ENCODE measurements at regions not wholly inside any gene's neighbourhood (a gene's known extent, or its start where the extent isn't known, plus 50 kb on each side); places are given as distances from the start of the nearest gene placed in this dataset.
"Not testable (repeated sequence)": the region's sequence is repeated elsewhere in the genome, so short reads cannot be mapped to it uniquely, and the experiment has no call there.

GRCh38 chr16:66204756-66205155 lies 161.7 kb upstream of the CDH5 start:
- DNase-seq = no peak

GRCh38 chr16:66203476-66203875 lies 163.0 kb upstream of the CDH5 start:
- DNase-seq = no peak

DNA sequence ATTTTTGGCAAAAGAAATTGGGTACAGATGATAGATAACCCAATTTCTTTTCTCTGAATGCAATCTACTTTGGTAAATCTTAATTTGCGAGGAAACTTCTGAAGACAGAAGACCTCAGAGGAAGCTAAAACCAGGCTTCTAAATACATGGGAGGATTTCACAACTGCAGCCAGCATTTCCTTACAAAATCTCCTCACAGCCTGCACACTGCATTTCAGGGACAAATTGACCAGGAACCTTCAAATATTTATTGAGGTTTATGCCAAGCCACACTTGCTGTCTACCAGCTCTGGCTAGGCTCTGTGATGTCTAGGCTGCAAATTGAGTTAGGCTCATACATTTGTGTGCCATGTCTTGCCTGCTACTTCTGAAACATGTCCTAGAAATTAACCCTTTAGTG lies 167.3 kb upstream of the CDH5 start:
- no peak for DNase-seq

DNA sequence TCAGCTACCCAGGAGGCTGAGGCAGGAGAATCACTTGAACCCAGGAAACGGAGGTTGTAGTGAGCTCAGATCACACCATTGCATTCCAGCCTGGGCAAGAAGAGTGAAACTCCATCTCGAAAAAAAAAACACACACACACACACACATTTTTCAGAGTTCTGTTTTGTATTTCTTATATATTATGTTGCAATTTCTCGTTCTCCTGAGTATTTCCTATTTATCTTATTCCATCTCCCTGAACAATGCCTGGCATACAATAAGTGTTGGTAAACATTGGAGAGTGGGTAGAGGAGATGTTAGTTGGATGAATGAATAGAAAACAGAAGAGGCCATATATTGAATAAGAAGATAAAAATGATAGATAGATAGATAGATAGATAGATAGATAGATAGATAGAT lies 167.8 kb upstream of the CDH5 start:
- no peak for DNase-seq

DNA sequence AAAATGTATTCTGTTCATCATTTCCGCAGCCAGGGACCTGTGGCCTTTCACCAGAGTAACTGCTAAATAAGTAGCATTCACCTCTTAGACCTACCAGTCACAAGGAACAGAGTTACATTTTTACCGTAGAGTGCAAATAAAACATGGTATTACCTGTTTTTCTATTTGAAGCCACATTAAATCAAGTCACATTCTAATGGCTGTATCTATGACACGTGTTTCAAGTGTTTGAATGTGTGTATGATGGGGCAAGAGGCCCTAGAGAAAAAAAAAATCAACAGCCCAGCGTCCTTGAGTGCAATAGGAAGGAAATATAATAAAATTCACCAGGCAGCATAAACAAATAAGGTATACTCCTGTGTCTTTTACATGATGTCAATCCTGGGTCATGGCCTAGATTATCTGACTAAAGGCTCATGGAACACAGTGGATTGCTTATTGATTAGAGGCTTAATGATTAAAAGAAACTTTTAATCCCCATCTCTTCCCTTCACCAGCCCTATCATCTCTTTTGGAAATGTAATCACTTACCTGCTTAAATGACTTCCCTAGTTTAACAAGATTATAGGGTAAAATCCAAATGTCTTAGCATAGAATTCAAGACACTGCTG lies 168.7 kb upstream of the CDH5 start:
- no peak for DNase-seq

GRCh38 chr16:66196770-66197169 lies 169.7 kb upstream of the CDH5 start:
- DNase-seq = no peak

GRCh38 chr16:66194866-66195265 lies 171.6 kb upstream of the CDH5 start:
- DNase-seq = no peak

DNA sequence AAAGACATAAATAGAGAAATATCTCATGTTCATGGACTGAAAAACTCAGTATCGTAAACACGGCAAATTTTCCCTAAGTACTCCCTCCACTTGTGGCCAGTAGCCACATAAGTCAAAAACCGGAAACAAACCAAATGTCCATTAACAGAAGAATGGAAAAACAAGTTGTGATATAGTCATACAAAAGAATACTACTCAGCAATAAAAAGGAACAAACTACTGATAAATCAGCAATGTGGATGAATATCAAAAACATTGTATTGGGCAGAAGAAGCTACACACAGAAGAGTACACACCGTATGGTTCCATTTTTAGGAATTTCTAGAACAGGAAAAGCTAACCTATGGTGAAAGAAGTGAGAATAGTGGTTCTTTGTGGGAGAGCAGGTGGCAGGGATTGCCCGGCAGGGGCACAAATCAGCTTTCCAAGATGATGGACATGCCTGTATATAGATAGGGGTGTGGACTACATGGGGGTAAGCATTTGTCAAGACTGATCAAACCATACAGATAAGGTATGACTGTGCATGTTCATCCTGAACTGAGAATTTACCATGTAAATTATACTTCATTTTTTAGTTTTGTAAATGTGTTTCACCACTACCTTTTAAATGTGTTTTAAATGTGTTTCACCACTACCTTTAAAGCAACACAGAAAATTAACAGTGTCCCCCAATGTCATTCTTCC lies 172.8 kb upstream of the CDH5 start:
- DNase-seq = no peak

GRCh38 chr16:66190411-66190810 lies 176.1 kb upstream of the CDH5 start:
- no peak for DNase-seq

DNA sequence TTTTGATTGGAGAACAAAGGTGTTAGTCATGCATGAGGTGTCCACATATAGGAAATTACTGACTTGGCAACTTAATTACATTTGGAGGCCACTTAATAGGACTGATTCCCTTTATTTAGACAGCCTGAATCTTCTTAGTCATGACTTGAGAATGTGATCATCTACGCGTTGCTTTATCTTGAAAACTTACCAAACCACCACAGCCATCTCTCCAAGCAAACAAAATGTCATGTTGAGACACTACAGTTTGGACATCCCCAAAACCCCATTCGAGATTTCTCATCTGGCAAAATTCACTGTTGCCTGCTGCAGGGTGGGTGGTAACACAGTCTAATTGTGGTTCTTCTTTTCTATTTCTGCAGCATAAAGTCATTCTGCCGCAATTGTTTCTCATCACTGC lies 176.5 kb upstream of the CDH5 start:
- no peak for DNase-seq

DNA sequence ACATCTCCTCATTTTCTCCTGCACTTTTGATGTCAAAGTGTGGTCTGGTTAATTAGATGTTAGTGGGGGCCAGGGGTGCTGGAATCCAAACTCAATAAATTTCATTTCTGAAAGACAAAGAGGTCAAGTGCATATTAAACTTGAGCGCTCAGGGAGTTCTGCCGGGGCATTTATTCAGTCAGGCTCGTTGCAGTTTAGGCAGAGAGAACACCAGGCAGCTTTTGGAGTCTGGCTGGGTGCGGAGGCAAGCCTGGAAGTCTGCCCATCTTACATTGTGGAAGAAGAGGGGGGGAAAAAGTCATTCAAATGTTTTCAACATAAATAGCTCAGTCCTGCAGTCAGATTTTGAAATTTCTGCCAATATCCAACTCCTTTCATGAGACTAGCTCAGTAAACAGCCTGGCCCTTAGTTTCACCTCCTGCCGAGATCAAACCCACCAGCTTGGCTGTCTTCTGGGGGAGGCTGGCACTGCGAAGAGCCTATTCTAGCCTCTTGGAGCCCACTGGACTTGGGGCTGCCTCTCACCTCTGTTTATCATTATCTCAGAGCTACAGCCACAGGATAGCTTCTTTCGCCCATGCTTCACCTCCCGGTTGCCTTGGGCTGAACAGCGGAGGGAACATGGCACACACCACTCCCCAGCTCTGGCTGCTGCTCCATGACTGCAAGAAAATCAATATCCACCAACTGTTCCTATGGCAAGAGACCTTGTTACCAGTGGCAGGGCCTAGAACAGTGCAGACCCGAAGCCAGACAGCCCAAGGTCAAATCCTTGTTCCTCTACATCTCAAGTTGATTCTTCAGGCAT lies 177.4 kb upstream of the CDH5 start:
- no peak for DNase-seq

DNA sequence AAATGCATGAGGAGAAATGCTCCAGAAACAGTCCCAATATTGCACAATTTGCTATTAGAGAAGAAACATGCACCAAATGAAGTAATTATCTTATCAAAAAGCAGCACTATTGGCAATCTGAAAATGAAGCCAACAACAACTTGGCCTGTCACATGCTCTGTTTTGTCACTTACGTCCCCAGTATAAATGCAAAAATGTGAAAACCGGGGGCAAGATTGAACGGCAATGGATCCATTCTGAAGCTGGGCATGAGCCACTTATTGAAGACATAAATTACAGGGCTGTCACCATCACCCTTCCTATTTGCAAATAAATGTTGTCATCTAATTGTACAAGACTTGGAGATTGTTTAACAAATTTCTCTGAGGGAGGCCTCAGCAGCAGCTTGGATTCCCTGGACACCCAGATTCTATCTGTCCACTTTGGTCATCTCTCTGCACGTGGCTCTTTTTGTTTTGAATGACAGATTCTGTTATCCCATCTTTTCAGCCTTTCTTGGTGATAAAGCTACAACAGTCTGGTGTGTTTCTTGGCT lies 180.2 kb upstream of the CDH5 start:
- DNase-seq = no peak

- no peak for DNase-seq
Observed at GRCh38 chr16:66182592-66182991, 183.9 kb upstream of the CDH5 start.

- DNase-seq = no peak
Observed at GRCh38 chr16:66176731-66177130, 189.8 kb upstream of the CDH5 start.

- no peak for DNase-seq
Observed at GRCh38 chr16:66176111-66176510, 190.4 kb upstream of the CDH5 start.

- DNase-seq = no peak
Observed at GRCh38 chr16:66175636-66176035, 190.9 kb upstream of the CDH5 start.

DNA sequence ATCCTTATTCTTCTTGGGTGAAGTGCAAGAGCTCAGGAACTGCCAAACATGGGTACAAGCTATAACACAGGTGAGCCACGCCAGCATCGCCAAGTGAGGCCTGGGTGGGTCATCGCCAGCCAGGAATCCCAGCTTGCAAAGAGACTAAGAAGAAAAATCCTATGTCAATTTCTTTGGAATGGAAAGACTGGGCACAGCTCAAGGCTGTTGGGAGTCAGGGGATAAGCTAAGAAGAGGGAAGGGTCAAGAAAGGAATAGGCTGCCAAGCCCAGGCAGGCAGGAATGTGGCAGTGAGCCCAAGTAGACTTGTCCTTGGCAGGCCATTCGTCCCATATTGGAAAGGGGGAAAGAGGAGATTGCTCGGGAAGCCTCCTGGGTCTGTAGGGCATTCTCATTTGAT lies 191.4 kb upstream of the CDH5 start:
- DNase-seq = no peak

- not testable (repeated sequence) for DNase-seq
Observed at GRCh38 chr16:66173796-66174195, 192.7 kb upstream of the CDH5 start.

- not testable (repeated sequence) for DNase-seq
Observed at GRCh38 chr16:66173181-66173580, 193.3 kb upstream of the CDH5 start.

DNA sequence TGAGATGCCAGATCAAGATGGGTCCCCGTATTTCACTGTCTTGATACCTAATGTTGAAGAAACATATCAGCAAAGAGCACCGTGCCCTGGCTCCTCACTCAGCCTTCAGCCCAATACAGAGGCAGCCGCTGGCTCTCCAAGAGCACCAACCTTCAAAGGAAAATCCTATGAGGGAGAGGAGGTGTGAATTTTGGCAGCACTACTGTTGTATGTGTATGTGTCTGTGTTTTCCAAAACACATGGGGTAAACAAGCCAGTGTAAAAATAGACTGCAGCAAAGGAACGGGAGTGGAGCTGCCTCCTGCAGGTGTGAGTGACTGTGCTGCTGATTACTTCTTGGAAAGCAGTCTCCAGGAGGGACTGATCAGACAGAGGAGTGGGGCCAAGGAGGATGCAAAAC lies 194.0 kb upstream of the CDH5 start:
- no peak for DNase-seq

GRCh38 chr16:66171578-66171977 lies 194.9 kb upstream of the CDH5 start:
- DNase-seq = no peak

DNA sequence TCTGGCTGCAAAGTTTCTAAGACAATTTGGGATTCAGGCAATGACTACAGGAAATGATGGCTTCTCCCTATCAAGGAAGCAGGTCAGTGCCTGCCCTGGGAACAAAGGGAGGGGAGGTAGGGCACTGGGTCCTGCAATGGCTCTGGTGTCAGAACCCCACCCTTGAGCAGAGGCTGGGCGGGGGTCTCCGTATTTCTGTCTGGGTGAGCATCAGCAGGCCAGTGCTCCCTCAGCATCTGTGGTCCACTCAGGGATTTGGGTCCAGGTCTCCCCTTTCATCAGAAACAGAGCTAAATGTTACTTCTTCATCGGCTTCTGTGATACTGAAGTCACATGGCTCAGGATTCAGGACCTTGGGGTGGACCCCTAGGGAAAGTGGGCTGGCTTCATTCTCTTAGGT lies 195.5 kb upstream of the CDH5 start:
- DNase-seq = no peak

- no peak for DNase-seq
Observed at GRCh38 chr16:66169817-66170216, 196.7 kb upstream of the CDH5 start.

GRCh38 chr16:66168777-66169176 lies 197.7 kb upstream of the CDH5 start:
- DNase-seq = no peak
